ENCODE measurements at regions not wholly inside any gene's neighbourhood (a gene's known extent, or its start where the extent isn't known, plus 50 kb on each side); places are given as distances from the start of the nearest gene placed in this dataset.

- TF ChIP-seq, protein P1, sequence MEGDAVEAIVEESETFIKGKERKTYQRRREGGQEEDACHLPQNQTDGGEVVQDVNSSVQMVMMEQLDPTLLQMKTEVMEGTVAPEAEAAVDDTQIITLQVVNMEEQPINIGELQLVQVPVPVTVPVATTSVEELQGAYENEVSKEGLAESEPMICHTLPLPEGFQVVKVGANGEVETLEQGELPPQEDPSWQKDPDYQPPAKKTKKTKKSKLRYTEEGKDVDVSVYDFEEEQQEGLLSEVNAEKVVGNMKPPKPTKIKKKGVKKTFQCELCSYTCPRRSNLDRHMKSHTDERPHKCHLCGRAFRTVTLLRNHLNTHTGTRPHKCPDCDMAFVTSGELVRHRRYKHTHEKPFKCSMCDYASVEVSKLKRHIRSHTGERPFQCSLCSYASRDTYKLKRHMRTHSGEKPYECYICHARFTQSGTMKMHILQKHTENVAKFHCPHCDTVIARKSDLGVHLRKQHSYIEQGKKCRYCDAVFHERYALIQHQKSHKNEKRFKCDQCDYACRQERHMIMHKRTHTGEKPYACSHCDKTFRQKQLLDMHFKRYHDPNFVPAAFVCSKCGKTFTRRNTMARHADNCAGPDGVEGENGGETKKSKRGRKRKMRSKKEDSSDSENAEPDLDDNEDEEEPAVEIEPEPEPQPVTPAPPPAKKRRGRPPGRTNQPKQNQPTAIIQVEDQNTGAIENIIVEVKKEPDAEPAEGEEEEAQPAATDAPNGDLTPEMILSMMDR (IDR thresholded peaks at IDR 0.05; ENCODE audit: extremely low read depth, missing control alignments): no peak
- DNase-seq (ENCODE audit: low spot score): no peak
These were observed 117.4 kb upstream of the FOXA2 start for GRCh38 chr20:22701679-22702308.

DNA sequence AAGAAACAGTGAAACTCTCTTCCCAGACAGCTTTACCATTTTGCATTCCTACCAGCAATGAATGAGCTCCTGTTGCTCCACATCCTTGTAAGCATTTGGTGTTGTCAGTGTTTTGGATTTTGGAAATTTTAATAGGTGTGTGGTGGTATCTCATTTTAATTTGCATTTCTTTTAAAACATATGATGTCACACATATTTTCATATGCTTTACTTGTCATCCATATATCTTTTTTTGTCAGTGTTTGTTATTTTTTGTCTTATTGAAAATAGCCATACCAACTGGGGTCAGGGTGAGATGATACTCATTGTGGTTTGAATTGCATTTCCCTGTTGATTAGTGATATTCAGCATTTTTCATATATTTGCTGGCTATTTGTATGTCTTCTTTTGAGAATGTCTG, 119.5 kb upstream of the FOXA2 start:
- DNase-seq (ENCODE audit: low spot score): no peak

DNA sequence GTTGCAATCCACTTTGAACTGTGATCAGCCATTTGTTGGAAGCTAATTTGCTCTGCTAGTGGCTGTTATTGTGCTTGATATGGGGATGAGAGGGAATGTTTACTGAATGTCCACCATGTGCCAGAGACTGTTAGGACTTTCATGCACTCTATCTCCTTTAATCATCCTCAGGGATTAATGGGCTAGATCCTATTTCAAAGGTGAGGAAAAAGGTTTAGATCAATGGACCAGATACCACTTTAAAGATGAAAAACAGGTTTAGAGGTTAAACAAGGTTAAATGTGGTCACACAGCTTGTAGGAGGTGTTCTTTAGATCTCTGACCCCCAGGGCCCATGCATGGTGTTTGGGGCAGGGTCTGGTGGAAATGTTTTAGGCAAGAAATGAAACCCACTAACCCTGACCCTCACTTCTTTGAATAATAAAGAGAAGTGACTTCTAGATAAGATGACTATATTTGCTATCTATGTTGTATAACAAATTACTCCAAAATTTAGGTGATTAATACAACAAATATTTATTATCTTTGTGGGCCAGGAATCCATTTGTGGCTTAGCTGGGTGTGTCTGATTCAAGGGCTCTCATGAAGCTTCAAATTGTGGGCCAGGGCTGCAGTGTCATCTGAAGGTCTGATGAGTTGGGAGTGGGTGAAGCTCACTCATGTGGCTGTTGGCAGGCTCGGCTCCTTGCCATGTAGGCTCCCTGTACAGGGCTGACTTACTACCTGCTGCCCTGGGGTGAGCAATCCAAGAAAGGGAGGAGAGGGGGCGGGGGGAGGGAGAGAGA, 127.8 kb upstream of the FOXA2 start:
- TF ChIP-seq, protein P1 (IDR thresholded peaks at IDR 0.05; ENCODE audit: extremely low read depth, missing control alignments): no peak
- no peak for DNase-seq (ENCODE audit: low spot score)

More for the DNA sequence above, 119.5 kb upstream of the FOXA2 start:
- TF ChIP-seq, protein P1 (IDR thresholded peaks at IDR 0.05; ENCODE audit: extremely low read depth, missing control alignments): no peak

DNA sequence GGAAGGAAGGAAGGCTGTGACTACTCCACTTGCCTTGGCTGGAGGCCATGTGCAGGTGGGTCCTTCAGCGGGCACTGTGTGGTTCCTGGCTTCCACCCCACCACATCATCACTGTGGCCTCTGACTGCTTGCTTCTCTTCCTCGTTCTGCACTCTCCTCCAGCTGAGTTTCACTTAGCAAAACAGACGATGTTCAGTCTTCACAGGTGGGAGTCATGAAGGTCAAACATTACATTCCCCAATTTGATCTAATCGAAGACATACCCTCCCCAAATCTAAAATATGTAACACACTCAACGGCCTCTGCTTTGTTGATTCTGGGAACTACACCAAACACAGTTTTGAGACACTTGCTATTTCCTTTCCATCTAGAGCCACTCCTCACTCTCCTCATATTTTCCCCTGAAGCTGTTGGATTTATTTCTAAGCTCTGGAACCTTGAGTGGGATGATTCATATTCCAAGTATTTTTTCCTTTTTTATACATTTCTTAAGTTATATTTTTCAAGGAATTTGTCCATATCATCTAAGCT, 132.5 kb upstream of the FOXA2 start:
- TF ChIP-seq, protein P1 (IDR thresholded peaks at IDR 0.05; ENCODE audit: extremely low read depth, missing control alignments): no peak
- DNase-seq (ENCODE audit: low spot score): no peak

GRCh38 chr20:22717466-22717865, 133.1 kb upstream of the FOXA2 start:
- TF ChIP-seq, protein P1 (IDR thresholded peaks at IDR 0.05; ENCODE audit: extremely low read depth, missing control alignments): no peak
- no peak for DNase-seq (ENCODE audit: low spot score)

DNA sequence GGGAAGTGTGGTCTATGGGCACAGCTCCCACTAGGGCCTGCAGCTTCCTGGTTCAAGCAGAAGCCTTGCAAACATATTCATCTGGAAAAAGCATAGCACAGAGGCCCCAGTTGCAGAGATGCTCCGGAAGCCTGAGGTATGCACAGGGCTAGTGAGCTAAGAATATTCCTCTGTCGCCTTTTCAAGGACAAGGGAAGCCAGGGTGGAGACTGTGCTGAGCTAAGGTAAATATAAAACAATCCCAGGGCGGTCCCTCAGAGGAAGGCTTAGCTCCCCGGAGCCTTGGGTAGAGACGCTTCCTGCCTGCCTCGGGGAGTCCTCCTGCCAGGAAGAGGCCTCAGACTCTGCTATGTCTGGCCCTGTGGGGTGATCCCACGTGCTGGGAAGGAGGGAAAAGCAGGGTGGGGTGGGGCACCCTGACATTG, 134.8 kb upstream of the FOXA2 start:
- TF ChIP-seq, protein P1 (IDR thresholded peaks at IDR 0.05; ENCODE audit: extremely low read depth, missing control alignments): no peak
- no peak for DNase-seq (ENCODE audit: low spot score)

DNA sequence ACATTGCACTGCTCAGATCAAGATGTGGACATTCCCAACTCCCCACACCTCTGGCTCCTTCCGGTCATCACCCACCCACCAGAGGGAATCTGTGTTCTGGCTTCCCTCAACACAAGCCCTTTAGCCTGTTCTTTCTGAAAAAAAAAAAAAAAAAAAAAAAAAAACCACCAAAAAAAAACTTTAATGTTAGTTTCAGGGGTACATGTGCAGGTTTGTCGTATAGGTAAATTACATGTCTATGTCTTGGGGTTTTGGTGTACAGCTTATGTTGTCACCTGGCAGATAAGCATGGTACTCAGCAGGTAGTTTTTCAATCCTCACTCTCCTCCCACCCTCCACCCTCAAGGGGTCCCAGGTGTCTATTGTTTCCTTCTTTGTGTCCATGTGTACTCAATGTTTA, 135.8 kb upstream of the FOXA2 start:
- DNase-seq (ENCODE audit: low spot score): no peak
- TF ChIP-seq, protein P1 (IDR thresholded peaks at IDR 0.05; ENCODE audit: extremely low read depth, missing control alignments): no peak

Measured in GM20000 (cell line).